ENCODE measurements at regions not wholly inside any gene's neighbourhood (a gene's known extent, or its start where the extent isn't known, plus 50 kb on each side); places are given as distances from the start of the nearest gene placed in this dataset.

- TF ChIP-seq RAD21 (IDR thresholded peaks at IDR 0.05; ENCODE audit: low read depth) = no peak
- no peak for TF ChIP-seq EZH2 (IDR thresholded peaks at IDR 0.05)
- TF ChIP-seq CBX3 (IDR thresholded peaks at IDR 0.05; ENCODE audit: low read depth) = no peak
- Histone ChIP-seq H2AFZ (ENCODE audit: low read depth, low read length, poor library complexity, severe bottlenecking) (no peak overlapping the region), H3K4me3 (replicated peaks in 1 of 2; ENCODE audit: low read depth in 1 of 2, low read length in 2 of 2) (no peak overlapping the region), H3K4me1 (ENCODE audit: control insufficient read depth in 1 of 2, insufficient read depth in 2 of 2, low read length in 2 of 2) (no peaks in the 10 kb centered on the region), H3K79me2 (ENCODE audit: insufficient read depth, low read length) (no peaks in the 10 kb centered on the region), H4K20me1 (ENCODE audit: insufficient read depth) (no peaks in the 10 kb centered on the region), H3K9me2 (ENCODE audit: insufficient read depth) (no peaks in the 10 kb centered on the region), H3K4me2 (ENCODE audit: low read length) (no peak overlapping the region), H3K27ac (ENCODE audit: low read depth, low read length) (no peak overlapping the region), H3K36me3 (ENCODE audit: control insufficient read depth in 1 of 2, insufficient read depth in 2 of 2, low read length in 2 of 2) (no peaks in the 10 kb centered on the region), H3K9ac (ENCODE audit: low read length) (no peak overlapping the region), H3K9me3 (ENCODE audit: control insufficient read depth in 1 of 2, insufficient read depth in 1 of 2, low read depth in 1 of 2, low read length in 2 of 2) (no peaks in the 10 kb centered on the region), H3K27me3 (ENCODE audit: insufficient read depth, low read length) (no peaks in the 10 kb centered on the region)
- no peak for ATAC-seq
- RAD21 ChIA-PET (ENCODE audit: low non-redundant PET in 1 of 2, low total read pairs in 2 of 2, uncharacterized antibody in 2 of 2, unreplicated experiment in 2 of 2) = no interaction called here
- no TSS peak for BruUV-seq (replicated peaks)
- intact Hi-C loops (cut with micrococcal nuclease) = no loop called here
- DNase-seq (ENCODE audit: low read depth, low spot score) = no peak
- CTCF ChIA-PET = no interaction called here
- POLR2A ChIA-PET = no interaction called here
Measured at GRCh38 chrX:126985027-126985426, 165.5 kb downstream of the PRR32 start.

- Histone ChIP-seq H2AFZ (ENCODE audit: low read depth, low read length, poor library complexity, severe bottlenecking) (no peak overlapping the region), H3K27me3 (ENCODE audit: insufficient read depth, low read length) (no peaks in the 10 kb centered on the region), H3K27ac (ENCODE audit: low read depth, low read length) (no peak overlapping the region), H3K79me2 (ENCODE audit: insufficient read depth, low read length) (no peaks in the 10 kb centered on the region), H3K9me2 (ENCODE audit: insufficient read depth) (no peaks in the 10 kb centered on the region), H4K20me1 (ENCODE audit: insufficient read depth) (no peaks in the 10 kb centered on the region), H3K4me3 (replicated peaks in 1 of 2; ENCODE audit: low read depth in 1 of 2, low read length in 2 of 2) (no peak overlapping the region), H3K36me3 (ENCODE audit: control insufficient read depth in 1 of 2, insufficient read depth in 2 of 2, low read length in 2 of 2) (no peaks in the 10 kb centered on the region), H3K9me3 (ENCODE audit: control insufficient read depth in 1 of 2, insufficient read depth in 1 of 2, low read depth in 1 of 2, low read length in 2 of 2) (no peaks in the 10 kb centered on the region), H3K4me1 (ENCODE audit: control insufficient read depth in 1 of 2, insufficient read depth in 2 of 2, low read length in 2 of 2) (no peaks in the 10 kb centered on the region), H3K4me2 (ENCODE audit: low read length) (no peak overlapping the region), H3K9ac (ENCODE audit: low read length) (no peak overlapping the region)
- ATAC-seq (no peak), DNase-seq (ENCODE audit: low read depth, low spot score) (no peak)
- CTCF ChIA-PET = no interaction called here
- TF ChIP-seq MAX (IDR thresholded peaks at IDR 0.05) = no peak
- no peak for TF ChIP-seq EZH2 (IDR thresholded peaks at IDR 0.05)
- TF ChIP-seq ZFX (IDR thresholded peaks at IDR 0.05) = no peak
- TF ChIP-seq ZNF274 (IDR thresholded peaks at IDR 0.05; ENCODE audit: low read depth, low read length) = no peak
- no peak for TF ChIP-seq EGR1 (IDR thresholded peaks at IDR 0.05; ENCODE audit: low read depth)
- no peak for TF ChIP-seq POLR2AphosphoS5 (IDR thresholded peaks at IDR 0.05; ENCODE audit: low read depth, low read length)
- no peak for TF ChIP-seq FOSL1 (IDR thresholded peaks at IDR 0.05; ENCODE audit: low read depth)
- TF ChIP-seq SRF (IDR thresholded peaks at IDR 0.05; ENCODE audit: low read depth) = no peak
- no peak for TF ChIP-seq CTCF (IDR thresholded peaks at IDR 0.05 in 2 of 3, conservative IDR thresholded peaks at IDR 0.05 in 1 of 3; ENCODE audit: borderline replicate concordance in 1 of 3, insufficient read depth in 1 of 3, low read depth in 2 of 3, low read length in 2 of 3)
- TF ChIP-seq ATF3 (IDR thresholded peaks at IDR 0.05) = no peak
- no peak for TF ChIP-seq SIN3A (IDR thresholded peaks at IDR 0.05; ENCODE audit: low read depth)
- TF ChIP-seq TCF7L2 (IDR thresholded peaks at IDR 0.05; ENCODE audit: borderline replicate concordance, extremely low read depth, insufficient read depth, insufficient read length) = no peak
- TF ChIP-seq REST (IDR thresholded peaks at IDR 0.05; ENCODE audit: low read depth) = no peak
- BruUV-seq (replicated peaks) = no TSS peak
- POLR2A ChIA-PET = no interaction called here
- RAD21 ChIA-PET (ENCODE audit: low non-redundant PET in 1 of 2, low total read pairs in 2 of 2, uncharacterized antibody in 2 of 2, unreplicated experiment in 2 of 2) = no interaction called here
- intact Hi-C loops (cut with micrococcal nuclease) = no loop called here
Measured at GRCh38 chrX:126985981-126986380, 166.5 kb downstream of the PRR32 start.

Measured in HCT116 (cell line).